Neural crest cell (in vitro differentiated cells): ENCODE measurements at regions not wholly inside any gene's neighbourhood (a gene's known extent, or its start where the extent isn't known, plus 50 kb on each side); places are given as distances from the start of the nearest gene placed in this dataset.

ENCODE experiments used
- DNase-seq: peaks from one replicate; pipeline ENCODE4 v3.0.0; 2021; ENCODE audit warnings: low read depth, mixed read lengths, low spot score
- H3K27ac Mint-ChIP-seq: one replicate; pipeline ENCODE4 v1.8.0; 2021; ENCODE audit warnings: mild to moderate bottlenecking, mixed read lengths; ENCODE audit not compliant: unreplicated experiment
- H3K27me3 Mint-ChIP-seq: 2 replicates; pipeline ENCODE4 v1.8.0; 2021; ENCODE audit warnings: low read depth, mild to moderate bottlenecking, mixed read lengths
- H3K36me3 Mint-ChIP-seq: 2 replicates; pipeline ENCODE4 v1.8.0; 2021; ENCODE audit warnings: low read depth, mild to moderate bottlenecking, mixed read lengths
- H3K4me1 Mint-ChIP-seq: 2 replicates; pipeline ENCODE4 v1.8.0; 2021; ENCODE audit warnings: mixed read lengths
- H3K4me3 Mint-ChIP-seq: one replicate; pipeline ENCODE4 v1.8.0; 2021; ENCODE audit warnings: mild to moderate bottlenecking, mixed read lengths
- H3K9me3 Mint-ChIP-seq: 2 replicates; pipeline ENCODE4 v1.8.0; 2021; ENCODE audit warnings: mixed read lengths
- CTCF ChIP-seq: fragments of 200-600 bp; sonication (generic); conservative IDR thresholded peaks from 2 replicates; pipeline ENCODE4 v1.5.0; 2021; ENCODE audit warnings: antibody characterized with exemption, mild to moderate bottlenecking

GRCh38 chr3:153744889-153745288 is 376.3 kb upstream of the ARHGEF26 start:
- TF ChIP-seq CTCF = no peak
- Mint-ChIP-seq H3K9me3 (no peaks in the 10 kb centered on the region), H3K4me3 (no peak overlapping the region), H3K27ac (no peak overlapping the region), H3K27me3 (no peaks in the 10 kb centered on the region), H3K4me1 (no peaks in the 10 kb centered on the region), H3K36me3 (no peaks in the 10 kb centered on the region)
- no peak for DNase-seq

GRCh38 chr3:153746211-153746610 is 375.0 kb upstream of the ARHGEF26 start:
- no peaks in the 10 kb centered on the region for H3K36me3 Mint-ChIP-seq
- no peak overlapping the region for H3K27ac Mint-ChIP-seq

GRCh38 chr3:153749070-153749610 is 372.1 kb upstream of the ARHGEF26 start:
- TF ChIP-seq CTCF = no peak
- Mint-ChIP-seq H3K9me3 (no peaks in the 10 kb centered on the region), H3K36me3 (no peaks in the 10 kb centered on the region), H3K27me3 (no peaks in the 10 kb centered on the region), H3K27ac (no peak overlapping the region), H3K4me1 (no peaks in the 10 kb centered on the region), H3K4me3 (no peak overlapping the region)
- DNase-seq = no peak

More at GRCh38 chr3:153746211-153746610, 375.0 kb upstream of the ARHGEF26 start:
- no peak for TF ChIP-seq CTCF
- H3K4me3 Mint-ChIP-seq = no peak overlapping the region
- H3K4me1 Mint-ChIP-seq = no peaks in the 10 kb centered on the region
- no peaks in the 10 kb centered on the region for H3K9me3 Mint-ChIP-seq
- no peaks in the 10 kb centered on the region for H3K27me3 Mint-ChIP-seq
- DNase-seq = no peak

- Mint-ChIP-seq H3K36me3 (no peaks in the 10 kb centered on the region), H3K27me3 (no peaks in the 10 kb centered on the region), H3K9me3 (no peaks in the 10 kb centered on the region), H3K4me1 (no peaks in the 10 kb centered on the region), H3K4me3 (no peak overlapping the region), H3K27ac (no peak overlapping the region)
- TF ChIP-seq CTCF = no peak
- DNase-seq = no peak
Observed at GRCh38 chr3:153752405-153753027, 368.7 kb upstream of the ARHGEF26 start.

GRCh38 chr3:153753035-153753434 is 368.2 kb upstream of the ARHGEF26 start:
- H3K9me3 Mint-ChIP-seq = no peaks in the 10 kb centered on the region
- H3K36me3 Mint-ChIP-seq = no peaks in the 10 kb centered on the region
- H3K4me3 Mint-ChIP-seq = no peak overlapping the region
- H3K27me3 Mint-ChIP-seq = no peaks in the 10 kb centered on the region
- no peak overlapping the region for H3K27ac Mint-ChIP-seq
- no peak for DNase-seq
- no peak for TF ChIP-seq CTCF
- no peaks in the 10 kb centered on the region for H3K4me1 Mint-ChIP-seq
